ENCODE measurements at regions not wholly inside any gene's neighbourhood (a gene's known extent, or its start where the extent isn't known, plus 50 kb on each side); places are given as distances from the start of the nearest gene placed in this dataset.

- DNase-seq (ENCODE audit: low read depth, low spot score): no peak
These were observed 270.3 kb downstream of the HTR7 start for GRCh38 chr10:90587561-90587960.

- DNase-seq (ENCODE audit: low read depth, low spot score): no peak
These were observed 269.6 kb downstream of the HTR7 start for GRCh38 chr10:90588222-90588621.

- no peak for DNase-seq (ENCODE audit: low read depth, low spot score)
These were observed 268.0 kb downstream of the HTR7 start for GRCh38 chr10:90589825-90590224.

GRCh38 chr10:90591629-90592028 lies 266.2 kb downstream of the HTR7 start:
- DNase-seq (ENCODE audit: low read depth, low spot score): no peak

GRCh38 chr10:90592638-90593302 lies 265.1 kb downstream of the HTR7 start:
- no peak for DNase-seq (ENCODE audit: low read depth, low spot score)

DNA sequence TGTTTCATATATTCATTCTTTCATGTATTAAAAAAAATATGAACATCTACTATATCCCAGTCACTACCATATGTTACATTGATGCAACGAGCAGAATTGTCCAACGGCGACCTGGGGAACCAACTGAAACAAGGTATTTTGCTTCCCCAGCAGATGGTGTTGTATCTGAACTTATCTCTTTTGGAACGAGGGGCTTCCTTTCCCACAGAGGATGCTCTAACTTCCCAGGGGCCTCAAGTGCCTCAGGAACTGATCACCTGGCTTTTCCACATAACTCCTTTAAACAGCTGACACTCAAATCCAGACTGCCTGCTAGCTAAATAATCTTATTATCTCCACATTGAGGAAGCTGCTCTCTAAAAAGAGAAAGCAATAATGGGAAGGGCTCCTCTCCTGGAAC lies 259.3 kb downstream of the HTR7 start:
- no peak for DNase-seq (ENCODE audit: low read depth, low spot score)

GRCh38 chr10:90602862-90603610 lies 254.8 kb downstream of the HTR7 start:
- no peak for DNase-seq (ENCODE audit: low read depth, low spot score)

DNA sequence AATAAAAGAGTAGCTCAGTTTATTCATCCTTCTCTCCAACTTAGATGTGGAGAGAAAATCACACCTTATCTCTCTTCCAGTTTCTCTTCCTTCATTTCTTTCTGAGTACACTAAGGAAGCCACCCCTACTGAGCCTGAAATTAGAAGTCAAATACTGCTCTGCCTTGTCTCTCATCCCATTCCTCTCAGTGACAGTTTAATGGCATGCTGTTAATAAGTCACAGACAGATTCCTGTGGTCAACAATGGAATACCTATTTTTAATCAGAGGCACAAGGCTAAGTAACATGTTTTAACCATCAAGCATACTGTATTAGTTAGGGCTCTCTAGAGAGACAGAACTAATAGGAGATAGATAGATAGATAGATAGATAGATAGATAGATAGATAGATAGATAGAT lies 253.2 kb downstream of the HTR7 start:
- DNase-seq (ENCODE audit: low read depth, low spot score): no peak

DNA sequence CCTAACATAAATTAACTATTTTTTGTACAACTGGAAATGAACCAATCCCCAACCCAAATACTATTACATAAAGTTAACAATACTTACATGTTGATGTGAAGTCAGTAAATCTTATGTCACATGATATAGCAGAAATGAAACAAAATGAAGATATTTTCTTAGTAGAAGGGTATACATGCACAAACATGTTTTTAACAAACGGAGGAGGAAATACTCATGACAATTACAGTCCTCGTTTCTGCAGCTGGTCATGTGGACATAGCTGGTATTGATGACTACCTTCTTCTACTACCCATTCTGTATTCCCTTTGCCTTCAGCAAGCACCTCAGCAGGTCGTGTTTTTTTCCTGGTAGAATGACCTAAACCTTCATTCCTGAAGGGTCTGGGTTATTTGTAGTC lies 252.3 kb downstream of the HTR7 start:
- no peak for DNase-seq (ENCODE audit: low read depth, low spot score)

DNA sequence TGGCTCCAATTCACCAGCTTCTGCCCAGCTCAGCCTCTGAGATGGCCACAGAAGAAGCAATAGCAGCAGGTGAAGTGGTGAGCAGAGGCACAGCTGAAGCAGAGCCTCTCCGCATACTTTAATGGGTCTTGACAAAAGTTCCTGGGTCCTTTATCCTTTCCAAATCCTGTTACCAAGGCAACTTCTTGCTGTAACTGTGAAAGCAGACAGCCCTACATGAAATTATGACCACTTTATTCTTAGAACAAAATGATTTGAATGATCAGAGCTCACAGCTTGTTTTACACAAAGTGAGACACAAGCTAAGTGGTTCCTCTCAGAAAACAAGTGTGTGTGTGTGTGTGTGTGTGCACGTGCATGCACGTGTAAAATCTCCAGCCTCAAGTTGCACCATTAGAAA lies 245.6 kb downstream of the HTR7 start:
- no peak for DNase-seq (ENCODE audit: low read depth, low spot score)

GRCh38 chr10:90614631-90615030 lies 243.2 kb downstream of the HTR7 start:
- no peak for DNase-seq (ENCODE audit: low read depth, low spot score)

- no peak for DNase-seq (ENCODE audit: low read depth, low spot score)
These were observed 236.3 kb downstream of the HTR7 start for GRCh38 chr10:90621577-90621976.

GRCh38 chr10:90635111-90635765 lies 222.6 kb downstream of the HTR7 start:
- DNase-seq (ENCODE audit: low read depth, low spot score): no peak

DNA sequence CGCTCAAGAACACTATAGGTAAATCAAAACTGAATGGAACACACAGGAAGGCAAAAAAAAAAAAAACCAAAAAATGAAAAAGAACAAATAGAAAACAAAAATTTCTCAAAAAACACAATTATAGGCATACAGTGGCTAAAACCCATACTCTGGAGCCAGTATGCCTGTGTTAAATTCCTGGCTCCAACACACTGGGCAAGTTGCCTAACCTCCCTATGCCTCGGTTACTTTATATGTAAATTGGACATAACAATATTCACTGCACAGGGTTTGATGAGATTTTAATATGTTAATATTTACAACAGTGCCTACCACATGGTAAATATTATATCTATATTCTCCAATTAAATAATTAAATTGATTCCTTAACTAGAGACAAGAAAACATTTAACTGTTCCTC lies 217.1 kb downstream of the HTR7 start:
- DNase-seq (ENCODE audit: low read depth, low spot score): no peak

GRCh38 chr10:90641731-90642130 lies 216.1 kb downstream of the HTR7 start:
- no peak for DNase-seq (ENCODE audit: low read depth, low spot score)

GRCh38 chr10:90642136-90642535 lies 215.7 kb downstream of the HTR7 start:
- no peak for DNase-seq (ENCODE audit: low read depth, low spot score)

DNA sequence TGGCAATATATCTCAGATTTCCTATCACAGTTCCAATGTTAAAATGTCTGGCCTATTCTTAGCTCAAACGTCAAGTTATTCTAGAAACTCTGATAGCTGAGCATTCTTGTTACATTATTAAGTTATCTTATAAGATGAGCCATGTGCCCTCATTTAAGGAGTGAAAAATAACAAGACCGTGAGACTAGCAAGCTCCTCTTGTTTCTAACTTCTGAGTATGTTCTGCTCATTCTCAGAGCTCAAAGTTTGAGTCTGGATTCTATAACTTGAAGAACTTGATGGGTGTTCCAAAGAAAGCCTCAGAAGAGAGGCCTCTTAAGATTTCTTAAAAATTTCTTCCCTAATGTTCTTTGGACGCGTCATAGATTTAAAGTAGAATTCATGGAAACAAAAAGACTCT lies 215.2 kb downstream of the HTR7 start:
- DNase-seq (ENCODE audit: low read depth, low spot score): no peak

DNA sequence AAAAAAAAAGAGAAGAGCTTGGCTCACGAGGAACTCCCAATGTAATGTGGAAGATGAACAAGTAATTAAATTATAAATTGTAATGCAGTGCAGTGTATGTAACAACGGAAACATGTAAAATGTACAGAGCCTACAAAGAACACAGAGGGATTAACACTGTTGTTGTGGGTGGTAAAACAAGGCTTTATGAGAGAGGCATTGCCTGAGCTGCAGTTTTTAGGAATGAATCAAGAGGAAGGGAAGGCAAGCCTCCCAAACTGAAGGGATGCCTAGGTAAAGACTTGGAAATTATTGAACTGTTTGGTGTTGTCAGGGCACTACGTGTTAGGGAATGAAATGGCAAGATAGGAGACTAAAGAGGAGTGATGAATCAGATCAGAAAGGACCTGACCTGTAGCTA lies 213.7 kb downstream of the HTR7 start:
- no peak for DNase-seq (ENCODE audit: low read depth, low spot score)

- DNase-seq (ENCODE audit: low read depth, low spot score): no peak
These were observed 207.0 kb downstream of the HTR7 start for GRCh38 chr10:90650858-90651257.

DNA sequence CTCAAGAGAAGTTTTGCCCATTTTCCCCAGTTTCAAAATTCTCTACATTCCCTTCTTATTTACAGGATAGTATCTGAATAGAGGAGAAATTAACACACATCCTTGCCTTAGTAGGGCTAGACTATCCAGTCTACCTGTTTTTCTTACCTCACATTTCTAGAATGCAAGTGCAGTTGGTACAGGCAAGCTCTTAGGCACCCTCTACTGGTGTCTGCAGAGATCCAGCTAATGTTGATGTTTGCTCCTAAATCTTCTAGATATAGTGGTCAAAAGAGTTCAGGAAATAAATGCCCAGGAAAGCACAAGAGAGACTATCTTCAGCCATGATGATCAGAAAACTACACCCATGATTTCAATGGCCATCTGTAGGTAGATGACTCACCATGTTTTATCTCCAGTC lies 205.3 kb downstream of the HTR7 start:
- DNase-seq (ENCODE audit: low read depth, low spot score): no peak

- DNase-seq (ENCODE audit: low read depth, low spot score): no peak
These were observed 199.0 kb downstream of the HTR7 start for GRCh38 chr10:90658791-90659190.

GRCh38 chr10:90665905-90666662 lies 191.8 kb downstream of the HTR7 start:
- DNase-seq (ENCODE audit: low read depth, low spot score): no peak

Measured in pulmonary artery endothelial cell (primary cell).